ENCODE measurements at regions not wholly inside any gene's neighbourhood (a gene's known extent, or its start where the extent isn't known, plus 50 kb on each side); places are given as distances from the start of the nearest gene placed in this dataset.

- TF ChIP-seq EP300 (IDR thresholded peaks at IDR 0.05), result no peak
- no peak for TF ChIP-seq POLR2AphosphoS5 (IDR thresholded peaks at IDR 0.05)
- TF ChIP-seq CTCF (IDR thresholded peaks at IDR 0.05), result no peak
- no peak for TF ChIP-seq POLR2A (IDR thresholded peaks at IDR 0.05)
These were observed 277.5 kb upstream of the CDIN1 start for GRCh38 chr15:36301947-36302346.

Data from gastroesophageal sphincter (tissue), 3 donors.